DOHH2 (cell line): ENCODE measurements at regions not wholly inside any gene's neighbourhood (a gene's known extent, or its start where the extent isn't known, plus 50 kb on each side); places are given as distances from the start of the nearest gene placed in this dataset.

Experiments used
- EZH2phosphoT487 ChIP-seq: fragments of 200-600 bp; sonication (generic); IDR thresholded peaks from 2 replicates; pipeline ENCODE4 v1.6.1; 2017; ENCODE audit warnings: borderline replicate concordance, mild to moderate bottlenecking, antibody characterized with exemption, low read length, moderate library complexity, mixed read lengths
- TF ChIP-seq, protein P1 (sequence below): fragments of 200-600 bp; sonication (generic); IDR thresholded peaks from one replicate; pipeline ENCODE4 v1.5.1; 2014; ENCODE audit warnings: antibody characterized with exemption, mild to moderate bottlenecking, low read depth, low read length; ENCODE audit not compliant: poor library complexity, severe bottlenecking

DNA sequence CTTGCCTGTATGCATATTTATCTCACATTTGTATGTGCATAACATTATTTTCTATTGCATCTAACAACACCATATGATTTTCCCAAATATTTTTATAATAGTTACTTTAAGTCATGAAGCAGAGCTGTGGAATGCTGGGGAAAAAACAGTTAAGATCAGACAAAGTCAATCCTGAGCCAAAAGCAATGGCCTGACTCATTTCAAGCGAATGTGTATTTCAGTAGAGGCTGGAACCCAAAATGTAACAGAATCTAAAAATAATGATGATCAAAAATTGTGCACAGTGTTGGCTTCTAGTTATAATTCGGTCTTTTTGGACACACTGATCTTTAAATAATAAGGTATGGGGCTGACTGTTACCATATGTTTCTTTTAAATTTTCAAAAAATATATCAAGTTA is 516.2 kb upstream of the ADGRL3 start:
- TF ChIP-seq, protein P1, sequence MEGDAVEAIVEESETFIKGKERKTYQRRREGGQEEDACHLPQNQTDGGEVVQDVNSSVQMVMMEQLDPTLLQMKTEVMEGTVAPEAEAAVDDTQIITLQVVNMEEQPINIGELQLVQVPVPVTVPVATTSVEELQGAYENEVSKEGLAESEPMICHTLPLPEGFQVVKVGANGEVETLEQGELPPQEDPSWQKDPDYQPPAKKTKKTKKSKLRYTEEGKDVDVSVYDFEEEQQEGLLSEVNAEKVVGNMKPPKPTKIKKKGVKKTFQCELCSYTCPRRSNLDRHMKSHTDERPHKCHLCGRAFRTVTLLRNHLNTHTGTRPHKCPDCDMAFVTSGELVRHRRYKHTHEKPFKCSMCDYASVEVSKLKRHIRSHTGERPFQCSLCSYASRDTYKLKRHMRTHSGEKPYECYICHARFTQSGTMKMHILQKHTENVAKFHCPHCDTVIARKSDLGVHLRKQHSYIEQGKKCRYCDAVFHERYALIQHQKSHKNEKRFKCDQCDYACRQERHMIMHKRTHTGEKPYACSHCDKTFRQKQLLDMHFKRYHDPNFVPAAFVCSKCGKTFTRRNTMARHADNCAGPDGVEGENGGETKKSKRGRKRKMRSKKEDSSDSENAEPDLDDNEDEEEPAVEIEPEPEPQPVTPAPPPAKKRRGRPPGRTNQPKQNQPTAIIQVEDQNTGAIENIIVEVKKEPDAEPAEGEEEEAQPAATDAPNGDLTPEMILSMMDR = no peak
- TF ChIP-seq EZH2phosphoT487 = no peak
